ENCODE measurements at regions not wholly inside any gene's neighbourhood (a gene's known extent, or its start where the extent isn't known, plus 50 kb on each side); places are given as distances from the start of the nearest gene placed in this dataset.

DNA sequence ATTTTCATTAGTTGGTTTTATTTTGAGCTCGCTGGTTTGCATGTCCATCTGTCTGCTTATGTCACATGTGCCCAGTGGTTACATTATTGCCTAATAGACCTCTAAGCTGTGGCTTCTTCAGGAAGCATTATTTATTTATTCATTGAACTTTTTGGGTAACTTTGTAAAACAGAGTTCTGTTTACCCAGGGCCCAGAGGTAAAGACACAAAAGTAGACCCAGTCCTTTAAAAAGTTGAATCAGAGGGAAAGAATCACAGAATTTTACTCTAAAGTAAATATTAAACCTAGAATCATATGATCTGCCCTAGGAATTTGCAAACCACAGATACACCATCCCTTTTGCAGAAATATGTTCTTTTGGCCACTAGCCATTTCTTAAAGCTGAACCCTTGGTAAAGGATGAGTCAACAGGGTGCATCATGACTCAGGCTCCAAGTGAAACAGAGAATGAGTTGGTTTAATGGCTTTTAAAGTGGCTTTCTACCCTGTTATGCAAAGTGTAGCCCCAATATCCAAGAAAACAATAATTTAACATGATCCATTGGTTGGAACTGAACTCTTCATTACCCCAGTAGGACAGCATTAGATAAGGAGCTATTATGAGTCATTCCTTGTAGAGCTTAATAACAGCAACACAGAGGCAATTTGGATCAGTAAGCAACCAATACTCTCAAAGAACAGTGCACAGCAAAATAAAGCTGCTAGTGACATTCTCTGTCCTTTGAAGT lies 236.3 kb downstream of the KCNJ2 start:
- Mint-ChIP-seq H3K27me3 (ENCODE audit: insufficient read depth, unreplicated experiment) (no peaks in the 10 kb centered on the region), H3K27ac (ENCODE audit: low read depth, unreplicated experiment) (peak overlapping the region; percentile 80), H3K4me1 (ENCODE audit: insufficient read depth, unreplicated experiment) (peaks cover 45% of the 10 kb centered on the region), H3K36me3 (ENCODE audit: insufficient read depth, unreplicated experiment) (no peaks in the 10 kb centered on the region), H3K9me3 (ENCODE audit: unreplicated experiment) (no peaks in the 10 kb centered on the region), H3K4me3 (ENCODE audit: unreplicated experiment) (peak overlapping the region; percentile 57)
- TF ChIP-seq, protein P1, sequence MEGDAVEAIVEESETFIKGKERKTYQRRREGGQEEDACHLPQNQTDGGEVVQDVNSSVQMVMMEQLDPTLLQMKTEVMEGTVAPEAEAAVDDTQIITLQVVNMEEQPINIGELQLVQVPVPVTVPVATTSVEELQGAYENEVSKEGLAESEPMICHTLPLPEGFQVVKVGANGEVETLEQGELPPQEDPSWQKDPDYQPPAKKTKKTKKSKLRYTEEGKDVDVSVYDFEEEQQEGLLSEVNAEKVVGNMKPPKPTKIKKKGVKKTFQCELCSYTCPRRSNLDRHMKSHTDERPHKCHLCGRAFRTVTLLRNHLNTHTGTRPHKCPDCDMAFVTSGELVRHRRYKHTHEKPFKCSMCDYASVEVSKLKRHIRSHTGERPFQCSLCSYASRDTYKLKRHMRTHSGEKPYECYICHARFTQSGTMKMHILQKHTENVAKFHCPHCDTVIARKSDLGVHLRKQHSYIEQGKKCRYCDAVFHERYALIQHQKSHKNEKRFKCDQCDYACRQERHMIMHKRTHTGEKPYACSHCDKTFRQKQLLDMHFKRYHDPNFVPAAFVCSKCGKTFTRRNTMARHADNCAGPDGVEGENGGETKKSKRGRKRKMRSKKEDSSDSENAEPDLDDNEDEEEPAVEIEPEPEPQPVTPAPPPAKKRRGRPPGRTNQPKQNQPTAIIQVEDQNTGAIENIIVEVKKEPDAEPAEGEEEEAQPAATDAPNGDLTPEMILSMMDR (IDR thresholded peaks at IDR 0.05; ENCODE audit: unreplicated experiment) = no peak
- intact Hi-C loops (cut with micrococcal nuclease) = loop anchor here (10.0 kb wide), 1 partner anchor 221 kb away; no protein-coding TSS in a partner anchor
- DNase-seq (ENCODE audit: unreplicated experiment) = peak; percentile 96
- POLR2A ChIA-PET = interaction anchor here (0.6 to 2.8 kb wide), 21 partner anchors 9 to 973 kb away, joined by 3 to 22 read pairs (median 4); partner anchors contain the start of gene KCNJ2
- BruUV-seq (replicated peaks) = no TSS peak
- CTCF ChIA-PET = interaction anchor here (0.6 kb wide), 3 partner anchors 265 to 880 kb away, joined by 3 read pairs; no protein-coding TSS in a partner anchor

- Mint-ChIP-seq H3K36me3 (ENCODE audit: insufficient read depth, unreplicated experiment) (no peaks in the 10 kb centered on the region), H3K9me3 (ENCODE audit: unreplicated experiment) (no peaks in the 10 kb centered on the region), H3K27ac (ENCODE audit: low read depth, unreplicated experiment) (peak overlapping the region; percentile 73), H3K27me3 (ENCODE audit: insufficient read depth, unreplicated experiment) (no peaks in the 10 kb centered on the region), H3K4me1 (ENCODE audit: insufficient read depth, unreplicated experiment) (peaks cover 45% of the 10 kb centered on the region), H3K4me3 (ENCODE audit: unreplicated experiment) (no peak overlapping the region)
- BruUV-seq (replicated peaks) = no TSS peak
- TF ChIP-seq, protein P1 (IDR thresholded peaks at IDR 0.05; ENCODE audit: unreplicated experiment) = no peak
- peak; percentile 8 for DNase-seq (ENCODE audit: unreplicated experiment)
- POLR2A ChIA-PET = interaction anchor here (0.5 to 1.1 kb wide), 5 partner anchors 9 to 275 kb away, joined by 3 to 4 read pairs (median 3); no protein-coding TSS in a partner anchor
- CTCF ChIA-PET = interaction anchor here (0.7 kb wide), 1 partner anchor 211 kb away, joined by 4 read pairs; no protein-coding TSS in a partner anchor
- intact Hi-C loops (cut with micrococcal nuclease) = loop anchor here (10.0 kb wide), 1 partner anchor 223 kb away; no protein-coding TSS in a partner anchor
These were observed 238.2 kb downstream of the KCNJ2 start for GRCh38 chr17:70407506-70407905.

GRCh38 chr17:70408768-70409167 lies 239.4 kb downstream of the KCNJ2 start:
- no TSS peak for BruUV-seq (replicated peaks)
- peaks cover 43% of the 10 kb centered on the region for H3K4me1 Mint-ChIP-seq (ENCODE audit: insufficient read depth, unreplicated experiment)
- no peaks in the 10 kb centered on the region for H3K36me3 Mint-ChIP-seq (ENCODE audit: insufficient read depth, unreplicated experiment)
- TF ChIP-seq, protein P1 (IDR thresholded peaks at IDR 0.05; ENCODE audit: unreplicated experiment) = no peak
- intact Hi-C loops (cut with micrococcal nuclease) = loop anchor here (10.0 kb wide), 1 partner anchor 224 kb away; no protein-coding TSS in a partner anchor
- no peak overlapping the region for H3K4me3 Mint-ChIP-seq (ENCODE audit: unreplicated experiment)
- no peaks in the 10 kb centered on the region for H3K27me3 Mint-ChIP-seq (ENCODE audit: insufficient read depth, unreplicated experiment)
- no peak for DNase-seq (ENCODE audit: unreplicated experiment)
- peak overlapping the region; percentile 73 for H3K27ac Mint-ChIP-seq (ENCODE audit: low read depth, unreplicated experiment)
- H3K9me3 Mint-ChIP-seq (ENCODE audit: unreplicated experiment) = no peaks in the 10 kb centered on the region
- POLR2A ChIA-PET = interaction anchor here (0.5 to 0.7 kb wide), 3 partner anchors 218 to 1193 kb away, joined by 3 to 6 read pairs (median 3); no protein-coding TSS in a partner anchor
- CTCF ChIA-PET = no interaction called here

DNA sequence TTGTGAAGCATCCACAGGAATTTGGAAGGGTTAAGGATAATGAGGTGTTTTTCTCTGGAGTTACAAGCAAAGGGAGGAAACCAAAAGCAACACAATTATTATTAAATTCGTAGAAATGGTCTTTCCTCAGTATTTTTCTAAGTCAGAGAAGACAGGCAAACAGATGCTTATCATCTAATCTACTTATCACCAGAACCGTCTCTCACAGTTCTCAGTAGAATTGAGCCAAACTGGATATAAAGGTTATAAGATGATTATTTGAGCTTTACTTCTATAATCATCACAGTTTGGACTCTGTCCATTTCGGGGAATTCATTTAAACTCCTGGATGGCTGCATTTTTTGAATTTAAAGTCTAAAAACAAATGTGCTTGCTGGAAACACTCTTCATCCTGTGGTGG lies 245.0 kb downstream of the KCNJ2 start:
- intact Hi-C loops (cut with micrococcal nuclease) = no loop called here
- CTCF ChIA-PET = no interaction called here
- TF ChIP-seq, protein P1 (IDR thresholded peaks at IDR 0.05; ENCODE audit: unreplicated experiment) = no peak
- no TSS peak for BruUV-seq (replicated peaks)
- Mint-ChIP-seq H3K4me3 (ENCODE audit: unreplicated experiment) (no peak overlapping the region), H3K36me3 (ENCODE audit: insufficient read depth, unreplicated experiment) (no peaks in the 10 kb centered on the region), H3K4me1 (ENCODE audit: insufficient read depth, unreplicated experiment) (no peaks in the 10 kb centered on the region), H3K27me3 (ENCODE audit: insufficient read depth, unreplicated experiment) (no peaks in the 10 kb centered on the region), H3K9me3 (ENCODE audit: unreplicated experiment) (no peaks in the 10 kb centered on the region), H3K27ac (ENCODE audit: low read depth, unreplicated experiment) (peak overlapping the region; percentile 7)
- no peak for DNase-seq (ENCODE audit: unreplicated experiment)
- POLR2A ChIA-PET = interaction anchor here (1.1 kb wide), 1 partner anchor 8 kb away, joined by 3 read pairs; no protein-coding TSS in a partner anchor

All from MCF 10A (cell line).